Upper lobe of left lung (tissue), 4 donors: ENCODE measurements at regions not wholly inside any gene's neighbourhood (a gene's known extent, or its start where the extent isn't known, plus 50 kb on each side); places are given as distances from the start of the nearest gene placed in this dataset.
"Not testable (repeated sequence)": the region's sequence is repeated elsewhere in the genome, so short reads cannot be mapped to it uniquely, and the experiment has no call there.

Experiments
- CTCF ChIP-seq, 6 experiments: fragments of 450-650 bp in 4 of 6; fragments of 200-600 bp in 2 of 6; sonication (generic) in 2 of 6; IDR thresholded peaks; one replicate each; pipeline ENCODE4 v1.5.1; 2016 to 2019; ENCODE audit warnings: antibody characterized with exemption in 6 of 6
- POLR2A ChIP-seq, 4 donors: fragments of 450-650 bp; IDR thresholded peaks; one replicate each; pipeline ENCODE4 v1.5.1; 2016 to 2017; ENCODE audit warnings: antibody characterized with exemption in 4 of 4, mild to moderate bottlenecking in 2 of 4

GRCh38 chr7:138332850-138333249, 127.2 kb upstream of the TRIM24 start:
- TF ChIP-seq POLR2A, CTCF (IDR thresholded peaks at IDR 0.05): not testable (repeated sequence)
